K562 (cell line): ENCODE measurements at regions not wholly inside any gene's neighbourhood (a gene's known extent, or its start where the extent isn't known, plus 50 kb on each side); places are given as distances from the start of the nearest gene placed in this dataset.

ENCODE experiments used
- ADNP ChIP-seq: fragments of 200-800 bp; sonication (Bioruptor generic); IDR thresholded peaks from 2 replicates; pipeline ENCODE4 v1.6.1; 2016; ENCODE audit warnings: missing genetic modification characterization, missing compliant biosample characterization
- CXXC5 ChIP-seq: fragments of 250-450 bp; sonication (Bioruptor Pico); IDR thresholded peaks from 2 replicates; pipeline ENCODE4 v1.8.0; 2022; ENCODE audit warnings: inconsistent platforms, mild to moderate bottlenecking, moderate library complexity
- FOXK2 ChIP-seq, 2 experiments: fragments of 450-650 bp; IDR thresholded peaks in 1 of 2; conservative IDR thresholded peaks in 1 of 2; 2 replicates each; pipeline ENCODE4 v1.6.1; 2016; ENCODE audit warnings: low read depth in 2 of 2, mild to moderate bottlenecking in 1 of 2
- GATAD2B ChIP-seq: fragments of 450-650 bp; IDR thresholded peaks from 2 replicates; pipeline ENCODE4 v1.6.1; 2017; ENCODE audit warnings: mild to moderate bottlenecking, borderline replicate concordance
- JUN ChIP-seq, 2 experiments: sonication (generic) in 1 of 2; formaldehyde crosslinking in 1 of 2; IDR thresholded peaks; 2 replicates each; pipeline versions ENCODE4 v1.6.1 to v1.8.0; 2012 to 2022; ENCODE audit warnings: borderline replicate concordance in 2 of 2, mild to moderate bottlenecking in 2 of 2, improper control_type of control experiment in 1 of 2, low read depth in 1 of 2, low read length in 1 of 2, missing genetic modification reagents in 1 of 2
- POLR2AphosphoS2 ChIP-seq: IDR thresholded peaks from 2 replicates; pipeline ENCODE4 v1.6.1; 2012; ENCODE audit warnings: low read length, improper control_type of control experiment
- RAD21 ChIP-seq, 2 experiments: fragments of 250-450 bp in 1 of 2; fragments of 450-650 bp in 1 of 2; sonication (Bioruptor Pico) in 1 of 2; formaldehyde crosslinking in 1 of 2; IDR thresholded peaks in 1 of 2; conservative IDR thresholded peaks in 1 of 2; 2 replicates each; pipeline versions ENCODE4 v1.4.0 to v1.8.0; 2020 to 2022; ENCODE audit warnings: mild to moderate bottlenecking in 2 of 2, moderate library complexity in 1 of 2
- RFX5 ChIP-seq: IDR thresholded peaks from 2 replicates; pipeline ENCODE4 v1.6.1; 2011; ENCODE audit warnings: low read depth, mild to moderate bottlenecking, improper control_type of control experiment, low read length
- RNF2 ChIP-seq: sonication (generic); IDR thresholded peaks from 2 replicates; pipeline ENCODE4 v1.6.1; 2016
- SUPT5H ChIP-seq: fragments of 450-650 bp; IDR thresholded peaks from 2 replicates; pipeline ENCODE4 v1.6.1; 2016
- ZC3H11A ChIP-seq: IDR thresholded peaks from 2 replicates; pipeline ENCODE4 v1.6.1; 2012; ENCODE audit warnings: low read depth, low read length, improper control_type of control experiment
- ZNF507 ChIP-seq: conservative IDR thresholded peaks from 2 replicates; pipeline ENCODE4 v1.6.1; 2017; ENCODE audit warnings: missing genetic modification characterization, missing compliant biosample characterization
- ZNF707 ChIP-seq: fragments of 250-450 bp; sonication (Bioruptor Pico); conservative IDR thresholded peaks from 2 replicates; pipeline ENCODE4 v1.8.0; 2022; ENCODE audit warnings: inconsistent platforms, mild to moderate bottlenecking, moderate library complexity

DNA sequence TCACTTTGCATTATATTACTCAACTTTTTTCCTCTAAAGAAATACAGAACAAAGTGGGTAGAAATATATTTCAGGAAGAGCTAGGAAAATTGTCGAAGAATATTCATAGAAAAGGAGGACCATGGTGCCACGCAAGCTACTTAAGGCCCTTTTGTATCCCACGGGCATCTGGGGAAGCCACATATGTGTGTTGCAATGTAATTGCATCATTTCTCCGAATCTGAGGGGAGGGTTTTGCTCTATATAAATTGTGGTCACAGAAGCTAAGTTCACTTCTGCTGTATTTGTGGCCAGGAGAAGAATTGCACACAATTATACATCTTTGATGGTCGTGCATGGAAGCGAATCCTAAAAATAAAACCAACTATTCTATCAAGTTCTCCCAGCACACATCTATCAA is 360.3 kb downstream of the IRS1 start:
- TF ChIP-seq RNF2 (no peak), CXXC5 (CRISPR knock-in tag) (no peak), RAD21 (CRISPR knock-in tag; conservative IDR thresholded peaks at IDR 0.05 in 1 of 2, IDR thresholded peaks at IDR 0.05 in 1 of 2) (no peak), JUN (IDR thresholded peaks at IDR 0.05; ENCODE audit: borderline replicate concordance, low read depth, low read length) (no peak), JUN (CRISPR knock-in tag; IDR thresholded peaks at IDR 0.05; ENCODE audit: borderline replicate concordance) (no peak), POLR2AphosphoS2 (no peak), ZC3H11A (no peak), SUPT5H (no peak), ZNF507 (tag) (no peak), ZNF707 (no peak), GATAD2B (no peak), ADNP (no peak), RFX5 (no peak), FOXK2 (conservative IDR thresholded peaks at IDR 0.05 in 1 of 2, IDR thresholded peaks at IDR 0.05 in 1 of 2; ENCODE audit: low read depth in 2 of 2) (no peak)
